Loucy (cell line): ENCODE measurements at regions not wholly inside any gene's neighbourhood (a gene's known extent, or its start where the extent isn't known, plus 50 kb on each side); places are given as distances from the start of the nearest gene placed in this dataset.

Experiments
- H2AFZ ChIP-seq: fragments of 200-600 bp; sonication (generic); 2 replicates; pipeline ENCODE4 v1.6.0; 2016; ENCODE audit warnings: antibody characterized with exemption, mild to moderate bottlenecking, low read length, moderate library complexity
- H3F3A ChIP-seq: fragments of 200-600 bp; 2 replicates; pipeline ENCODE4 v1.6.0; 2016; ENCODE audit warnings: antibody characterized with exemption, low read depth, mild to moderate bottlenecking
- H3K27me3 ChIP-seq: fragments of 200-600 bp; sonication (generic); 2 replicates; pipeline ENCODE4 v1.6.1; 2014; ENCODE audit warnings: low read length, mild to moderate bottlenecking; ENCODE audit not compliant: insufficient read depth, poor library complexity, severe bottlenecking
- H3K36me3 ChIP-seq: fragments of 200-600 bp; sonication (generic); 2 replicates; pipeline ENCODE4 v1.6.1; 2016; ENCODE audit warnings: low read length; ENCODE audit not compliant: insufficient read depth
- H3K4me1 ChIP-seq: fragments of 200-600 bp; sonication (generic); 2 replicates; pipeline ENCODE4 v1.5.1; 2014; ENCODE audit warnings: low read length, mild to moderate bottlenecking; ENCODE audit not compliant: insufficient read depth, poor library complexity, severe bottlenecking
- H3K4me2 ChIP-seq: fragments of 200-600 bp; sonication (generic); 2 replicates; pipeline ENCODE4 v1.6.0; 2014; ENCODE audit warnings: antibody characterized with exemption, low read length, low read depth, mild to moderate bottlenecking; ENCODE audit not compliant: poor library complexity, severe bottlenecking
- H3K4me3 ChIP-seq: fragments of 200-600 bp; sonication (generic); 2 replicates; pipeline ENCODE4 v1.5.1; 2014; ENCODE audit warnings: low read length, mild to moderate bottlenecking, mixed read lengths; ENCODE audit not compliant: poor library complexity, severe bottlenecking
- H3K79me2 ChIP-seq: fragments of 200-600 bp; sonication (generic); 2 replicates; pipeline ENCODE4 v1.6.1; 2014; ENCODE audit warnings: low read length; ENCODE audit not compliant: insufficient read depth
- H3K9ac ChIP-seq: fragments of 200-600 bp; sonication (generic); 2 replicates; pipeline ENCODE4 v1.6.0; 2014; ENCODE audit warnings: mild to moderate bottlenecking, low read depth, low read length, moderate library complexity; ENCODE audit not compliant: poor library complexity, severe bottlenecking
- H3K9me2 ChIP-seq: fragments of 200-600 bp; sonication (generic); replicated peaks from 2 replicates; pipeline ENCODE4 v1.6.1; 2016; ENCODE audit warnings: low read depth, low read length, mixed read lengths
- H3K9me3 ChIP-seq: fragments of 200-600 bp; sonication (generic); 2 replicates; pipeline ENCODE4 v1.6.1; 2014; ENCODE audit warnings: mild to moderate bottlenecking, antibody characterized with exemption, low read length, low read depth; ENCODE audit not compliant: insufficient read depth
- H4K20me1 ChIP-seq: fragments of 200-600 bp; sonication (generic); 2 replicates; pipeline ENCODE4 v1.6.0; 2014; ENCODE audit warnings: antibody characterized with exemption, low read length, mild to moderate bottlenecking; ENCODE audit not compliant: insufficient read depth, poor library complexity, severe bottlenecking
- CTCF ChIP-seq: fragments of 200-600 bp; sonication (generic); conservative IDR thresholded peaks from 2 replicates; pipeline ENCODE4 v1.5.1; 2014; ENCODE audit warnings: mild to moderate bottlenecking, antibody characterized with exemption, low read length
- EZH2phosphoT487 ChIP-seq: fragments of 200-600 bp; IDR thresholded peaks from 2 replicates; pipeline ENCODE4 v1.6.1; 2018; ENCODE audit warnings: antibody characterized with exemption, mild to moderate bottlenecking, moderate library complexity, borderline replicate concordance

DNA sequence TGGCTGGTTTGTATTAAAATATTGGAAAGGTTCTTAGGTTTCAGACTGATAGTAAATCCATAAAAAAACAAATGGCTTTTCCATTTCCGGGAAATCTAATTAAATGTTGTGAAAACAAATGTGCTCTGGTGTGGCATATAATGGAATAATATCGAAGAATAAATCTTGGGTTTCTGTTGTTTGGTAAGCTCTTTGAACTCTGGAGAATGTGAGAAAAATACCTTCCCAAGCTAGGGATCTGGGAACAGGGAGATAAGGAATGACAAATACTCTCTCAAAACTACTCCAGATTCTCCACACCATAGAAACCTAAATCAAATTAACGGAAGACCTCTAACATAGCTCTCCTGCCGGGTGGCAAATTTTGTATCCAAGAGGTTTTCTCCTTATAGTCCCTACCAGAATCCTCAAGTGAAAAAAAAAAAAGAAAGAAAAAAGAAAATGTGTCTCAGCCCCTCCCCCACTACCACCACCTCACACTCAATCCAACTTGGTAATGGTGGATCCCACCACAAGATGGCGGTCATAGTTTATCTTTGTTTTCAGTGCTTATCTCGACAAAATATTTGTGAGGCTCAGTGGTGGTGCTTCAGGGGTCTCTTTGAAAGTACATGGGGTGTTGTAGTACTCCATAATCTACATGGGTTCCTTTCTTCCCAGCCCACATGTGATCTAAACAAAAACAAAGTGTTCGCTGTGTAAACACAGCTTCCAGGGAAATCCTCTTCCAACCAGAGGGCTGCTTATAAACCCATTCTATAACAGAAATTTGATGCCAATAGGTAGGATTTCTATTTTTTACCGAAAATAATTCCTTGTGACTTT is 54.5 kb upstream of the FST start:
- Histone ChIP-seq H3K9me2 (no peaks in the 10 kb centered on the region), H2AFZ (no peak overlapping the region), H3K4me1 (no peaks in the 10 kb centered on the region), H3K9me3 (no peaks in the 10 kb centered on the region), H4K20me1 (no peaks in the 10 kb centered on the region), H3K27me3 (no peaks in the 10 kb centered on the region), H3K36me3 (no peaks in the 10 kb centered on the region), H3K79me2 (no peaks in the 10 kb centered on the region), H3K4me3 (no peak overlapping the region), H3K4me2 (no peak overlapping the region), H3K9ac (no peak overlapping the region), H3F3A (no peaks in the 10 kb centered on the region)
- peak; percentile 73 for TF ChIP-seq CTCF
- TF ChIP-seq EZH2phosphoT487: no peak

GRCh38 chr5:53426512-53426830 is 54.0 kb upstream of the FST start:
- no peaks in the 10 kb centered on the region for H3F3A ChIP-seq
- no peak for TF ChIP-seq EZH2phosphoT487
- TF ChIP-seq CTCF: no peak
- no peak overlapping the region for H2AFZ ChIP-seq
- no peaks in the 10 kb centered on the region for H3K27me3 ChIP-seq
- no peaks in the 10 kb centered on the region for H4K20me1 ChIP-seq
- no peaks in the 10 kb centered on the region for H3K79me2 ChIP-seq
- no peak overlapping the region for H3K9ac ChIP-seq
- H3K4me2 ChIP-seq: no peak overlapping the region
- no peak overlapping the region for H3K4me3 ChIP-seq
- no peaks in the 10 kb centered on the region for H3K4me1 ChIP-seq
- H3K9me3 ChIP-seq: no peaks in the 10 kb centered on the region
- H3K9me2 ChIP-seq: no peaks in the 10 kb centered on the region
- no peaks in the 10 kb centered on the region for H3K36me3 ChIP-seq

- H3K27me3 ChIP-seq: no peaks in the 10 kb centered on the region
- no peaks in the 10 kb centered on the region for H3K4me1 ChIP-seq
- no peaks in the 10 kb centered on the region for H3F3A ChIP-seq
- no peaks in the 10 kb centered on the region for H3K9me3 ChIP-seq
- H3K36me3 ChIP-seq: no peaks in the 10 kb centered on the region
- H3K4me3 ChIP-seq: no peak overlapping the region
- no peaks in the 10 kb centered on the region for H3K9me2 ChIP-seq
- H2AFZ ChIP-seq: no peak overlapping the region
- TF ChIP-seq EZH2phosphoT487: no peak
- no peaks in the 10 kb centered on the region for H4K20me1 ChIP-seq
- H3K9ac ChIP-seq: no peak overlapping the region
- H3K79me2 ChIP-seq: no peaks in the 10 kb centered on the region
- H3K4me2 ChIP-seq: no peak overlapping the region
Observed at GRCh38 chr5:53426878-53427277, 53.6 kb upstream of the FST start.

DNA sequence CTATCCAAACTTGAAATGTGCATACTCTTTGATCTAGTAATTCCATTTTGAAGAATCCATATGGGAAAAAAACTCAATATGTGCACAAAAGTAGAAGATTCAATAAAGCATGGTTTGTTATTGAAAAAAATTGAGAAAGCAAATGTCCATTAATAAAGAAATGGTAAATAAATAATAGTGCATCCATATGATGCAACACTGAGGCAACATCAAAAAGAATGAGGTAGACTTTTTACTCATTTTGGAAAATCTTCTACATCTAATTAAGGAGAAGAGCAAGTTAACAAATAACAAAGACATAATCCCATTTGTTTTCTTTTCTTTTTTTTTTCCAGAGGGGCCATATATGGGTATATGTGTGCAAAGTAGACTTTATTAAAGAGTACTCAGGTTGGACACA is 52.5 kb upstream of the FST start:
- Histone ChIP-seq H3K4me1 (no peaks in the 10 kb centered on the region), H3K27me3 (no peaks in the 10 kb centered on the region), H3K9me3 (no peaks in the 10 kb centered on the region), H3K79me2 (no peaks in the 10 kb centered on the region), H2AFZ (no peak overlapping the region), H3K4me3 (no peak overlapping the region), H3K9me2 (no peaks in the 10 kb centered on the region), H3K36me3 (no peaks in the 10 kb centered on the region), H3K9ac (no peak overlapping the region), H4K20me1 (no peaks in the 10 kb centered on the region), H3F3A (no peaks in the 10 kb centered on the region), H3K4me2 (no peak overlapping the region)
- TF ChIP-seq CTCF (no peak), EZH2phosphoT487 (no peak)
